CD4-positive, CD25-positive, alpha-beta regulatory T cell (primary cell): ENCODE measurements at regions not wholly inside any gene's neighbourhood (a gene's known extent, or its start where the extent isn't known, plus 50 kb on each side); places are given as distances from the start of the nearest gene placed in this dataset.

Experiments
- ATAC-seq, 2 donors: fragments of 150-1000 bp; cut with Tn5 transposase; one replicate each; pipeline ENCODE4 v1.10.0; 2021; ENCODE audit warnings: low read depth in 2 of 2, moderate number of reproducible peaks in 2 of 2, moderate library complexity in 1 of 2
- DNase-seq, 3 donors: peaks; one replicate each; pipeline versions ENCODE4 v3.0.0 to v3.0.0-alpha.2; 2012 to 2022; ENCODE audit warnings: mixed read lengths in 1 of 3
- H3K27ac ChIP-seq: one replicate; pipeline ENCODE4 v1.7.0; 2013; ENCODE audit warnings: mild to moderate bottlenecking, low read length; ENCODE audit not compliant: insufficient read depth, poor library complexity, severe bottlenecking
- H3K27me3 ChIP-seq: one replicate; pipeline ENCODE4 v1.7.0; 2013; ENCODE audit warnings: low read length; ENCODE audit not compliant: control insufficient read depth, insufficient read depth
- H3K36me3 ChIP-seq: one replicate; pipeline ENCODE4 v1.7.0; 2013; ENCODE audit warnings: mild to moderate bottlenecking, low read length, moderate library complexity; ENCODE audit not compliant: control insufficient read depth, insufficient read depth
- H3K4me1 ChIP-seq: 2 replicates; pipeline ENCODE4 v1.7.0; 2013; ENCODE audit warnings: mild to moderate bottlenecking, low read length; ENCODE audit not compliant: insufficient read depth, control insufficient read depth, poor library complexity, severe bottlenecking
- H3K4me3 ChIP-seq: one replicate; pipeline ENCODE4 v1.7.0; 2013; ENCODE audit warnings: low read depth, mild to moderate bottlenecking, low read length, moderate library complexity
- H3K9me3 ChIP-seq, 2 experiments: 1 replicate in 1 of 2; 2 replicates in 1 of 2; pipeline ENCODE4 v1.7.0; 2013; ENCODE audit warnings: low read length in 2 of 2, mild to moderate bottlenecking in 1 of 2, moderate library complexity in 1 of 2; ENCODE audit not compliant: control insufficient read depth in 2 of 2
- H3K27ac Mint-ChIP-seq, 3 donors: one replicate each; pipeline ENCODE4 v1.8.0; 2020 to 2022; ENCODE audit warnings: mild to moderate bottlenecking in 3 of 3, mixed read lengths in 3 of 3, moderate library complexity in 2 of 3
- H3K27me3 Mint-ChIP-seq: one replicate; pipeline ENCODE4 v1.8.0; 2022; ENCODE audit warnings: mild to moderate bottlenecking, mixed read lengths
- H3K36me3 Mint-ChIP-seq: one replicate; pipeline ENCODE4 v1.8.0; 2020; ENCODE audit warnings: mixed read lengths
- H3K4me1 Mint-ChIP-seq, 4 donors: one replicate each; pipeline ENCODE4 v1.8.0; 2020 to 2022; ENCODE audit warnings: mixed read lengths in 4 of 4, mild to moderate bottlenecking in 1 of 4
- H3K4me3 Mint-ChIP-seq, 4 donors: one replicate each; pipeline ENCODE4 v1.8.0; 2020 to 2022; ENCODE audit warnings: mild to moderate bottlenecking in 4 of 4, mixed read lengths in 4 of 4, moderate library complexity in 3 of 4
- H3K9me3 Mint-ChIP-seq, 7 donors: one replicate each; pipeline ENCODE4 v1.8.0; 2020 to 2022; ENCODE audit warnings: mixed read lengths in 7 of 7, mild to moderate bottlenecking in 3 of 7, moderate library complexity in 2 of 7

DNA sequence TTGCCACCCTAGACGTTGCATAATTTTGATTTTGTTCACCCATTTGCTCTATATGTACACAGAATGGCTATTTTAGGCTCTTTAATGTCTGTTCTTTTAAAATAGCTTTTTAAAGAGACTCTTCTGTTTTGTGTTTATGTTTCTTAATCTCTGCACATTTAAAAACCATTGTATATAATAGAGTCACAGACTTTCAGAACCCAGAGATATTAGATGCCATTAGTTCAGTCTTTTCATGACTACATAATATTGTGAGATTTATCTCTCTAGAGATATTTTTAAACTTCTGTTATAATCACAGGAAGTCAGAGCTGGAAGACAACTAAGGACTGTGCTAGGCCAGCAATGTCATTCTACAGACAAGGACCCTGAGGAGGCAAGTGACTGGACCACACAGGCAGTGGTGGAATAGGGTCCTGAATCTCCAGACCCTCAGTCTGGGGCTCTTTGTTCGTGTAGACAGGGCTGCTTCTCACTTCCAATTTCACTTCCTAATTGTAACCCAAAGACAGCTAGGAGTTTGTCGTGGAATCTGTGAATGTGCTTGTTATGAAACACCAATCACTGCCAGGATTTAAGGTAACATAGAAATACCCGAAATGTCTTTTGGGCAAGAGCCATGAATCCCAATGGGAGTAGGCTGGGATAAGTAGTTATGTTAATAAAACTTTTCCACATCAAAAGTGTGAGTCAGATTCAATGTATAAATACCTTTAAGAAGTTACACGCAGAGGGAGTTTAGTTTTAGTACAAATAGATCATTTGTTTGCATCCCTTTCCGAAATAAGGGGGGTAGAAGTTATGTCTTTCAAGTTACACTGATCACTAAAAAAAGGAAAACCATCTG is 165.2 kb upstream of the ROPN1 start:
- Histone ChIP-seq H3K27ac (no peak overlapping the region), H3K27me3 (peaks cover under 1% of the 10 kb centered on the region), H3K36me3 (no peaks in the 10 kb centered on the region), H3K4me3 (no peak overlapping the region), H3K9me3 (no peaks in the 10 kb centered on the region), H3K4me1 (no peaks in the 10 kb centered on the region)
- no peaks in the 10 kb centered on the region for H3K36me3 Mint-ChIP-seq
- no peaks in the 10 kb centered on the region for H3K4me1 Mint-ChIP-seq
- H3K27me3 Mint-ChIP-seq = peaks cover 8% of the 10 kb centered on the region
- no peak overlapping the region for H3K4me3 Mint-ChIP-seq
- ATAC-seq = no peak
- H3K9me3 Mint-ChIP-seq = peaks cover 0 to 5% (median 0%) of the 10 kb centered on the region in 7 donors
- no peak overlapping the region for H3K27ac Mint-ChIP-seq
- DNase-seq = no peak

DNA sequence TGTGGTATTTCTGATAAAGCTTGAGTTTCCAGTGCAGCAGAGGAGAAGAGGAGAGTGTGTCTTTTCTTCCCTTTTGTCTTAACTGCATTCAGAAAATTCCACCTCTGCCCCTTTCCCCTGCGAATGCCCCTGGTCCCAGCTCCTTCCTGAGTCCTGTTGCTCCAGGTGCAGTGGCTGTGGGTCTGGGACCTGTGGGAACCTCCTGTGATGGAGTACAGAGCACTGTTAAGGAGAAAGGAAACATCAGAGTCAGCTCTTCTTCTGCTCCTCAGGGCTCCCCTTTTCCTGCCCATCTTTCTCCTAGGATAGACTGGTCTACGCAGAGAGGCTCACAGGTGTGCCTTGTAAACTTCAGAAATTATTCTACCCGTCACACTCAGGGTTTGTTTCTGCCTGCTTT is 165.8 kb upstream of the ROPN1 start:
- Mint-ChIP-seq H3K4me3 (no peak overlapping the region), H3K27ac (no peak overlapping the region), H3K4me1 (no peaks in the 10 kb centered on the region), H3K9me3 (peaks cover 0 to 5% (median 0%) of the 10 kb centered on the region in 7 donors), H3K27me3 (peaks cover 8% of the 10 kb centered on the region), H3K36me3 (no peaks in the 10 kb centered on the region)
- Histone ChIP-seq H3K4me1 (no peaks in the 10 kb centered on the region), H3K27me3 (peaks cover 3% of the 10 kb centered on the region), H3K36me3 (no peaks in the 10 kb centered on the region), H3K27ac (no peak overlapping the region), H3K4me3 (no peak overlapping the region), H3K9me3 (no peaks in the 10 kb centered on the region)
- DNase-seq (no peak), ATAC-seq (no peak)

DNA sequence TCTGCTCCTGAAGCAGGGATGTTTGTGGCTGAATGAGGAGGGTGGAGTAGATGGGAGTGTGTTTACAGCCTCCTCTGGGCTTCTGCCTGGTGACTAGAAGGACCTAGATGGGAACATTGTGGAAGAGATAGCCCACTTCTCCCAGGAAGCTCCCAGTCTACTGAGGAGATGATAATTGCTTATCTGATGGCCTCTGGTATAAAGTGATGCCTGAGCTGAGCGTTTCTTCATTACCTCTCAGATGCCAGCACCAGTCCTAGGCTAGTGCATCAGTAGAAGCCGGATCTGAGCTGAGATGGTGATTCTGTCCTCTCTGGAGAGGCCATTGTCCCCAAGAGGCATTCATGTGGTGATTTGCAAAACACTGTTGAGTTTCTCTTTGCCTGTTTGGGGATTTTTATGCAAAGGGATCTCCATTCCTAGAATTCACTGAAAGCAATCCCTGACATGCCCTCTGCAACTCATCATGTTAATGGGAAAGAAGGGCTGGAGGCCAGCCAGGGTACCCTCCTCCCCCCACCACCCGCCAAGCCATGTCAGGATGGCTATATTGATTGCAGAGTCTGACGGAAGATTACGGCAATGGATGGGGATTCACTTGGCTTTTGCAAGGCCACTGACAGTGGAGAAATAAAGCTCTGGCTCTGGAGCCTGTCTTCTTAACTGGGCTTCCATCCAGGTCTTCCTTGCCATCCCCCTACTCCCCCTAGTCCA is 166.4 kb upstream of the ROPN1 start:
- no peak overlapping the region for H3K27ac Mint-ChIP-seq
- Histone ChIP-seq H3K4me3 (no peak overlapping the region), H3K27me3 (peaks cover 3% of the 10 kb centered on the region), H3K27ac (no peak overlapping the region), H3K4me1 (no peaks in the 10 kb centered on the region), H3K9me3 (no peaks in the 10 kb centered on the region), H3K36me3 (no peaks in the 10 kb centered on the region)
- H3K36me3 Mint-ChIP-seq = no peaks in the 10 kb centered on the region
- DNase-seq (no peak), ATAC-seq (no peak)
- H3K4me3 Mint-ChIP-seq = no peak overlapping the region
- H3K4me1 Mint-ChIP-seq = no peaks in the 10 kb centered on the region
- H3K27me3 Mint-ChIP-seq = peaks cover 8% of the 10 kb centered on the region
- peaks cover 0 to 5% (median 0%) of the 10 kb centered on the region in 7 donors for H3K9me3 Mint-ChIP-seq

DNA sequence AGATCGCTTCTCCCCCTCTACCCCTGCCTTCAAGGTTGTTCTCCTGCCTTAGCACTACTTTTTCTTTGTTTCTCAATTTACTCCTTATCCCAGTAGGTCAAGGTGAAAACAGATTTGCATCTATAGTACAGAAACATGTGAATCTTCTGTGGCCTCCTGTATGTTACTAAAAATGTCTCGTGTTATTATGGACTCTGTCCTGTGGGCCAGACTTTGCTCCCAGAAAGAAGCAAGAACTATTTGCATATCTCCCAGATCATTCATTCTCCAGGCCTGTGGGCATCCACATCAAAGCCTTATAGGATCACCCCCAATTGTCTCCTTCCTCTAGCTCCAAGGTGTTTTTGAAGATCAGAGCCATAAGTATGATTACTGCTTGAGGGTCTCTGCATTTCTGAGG is 169.5 kb upstream of the ROPN1 start:
- H3K9me3 ChIP-seq = no peaks in the 10 kb centered on the region
- Mint-ChIP-seq H3K4me3 (no peak overlapping the region), H3K27me3 (peaks cover 8% of the 10 kb centered on the region), H3K4me1 (no peaks in the 10 kb centered on the region), H3K9me3 (peaks cover 0 to 5% (median 0%) of the 10 kb centered on the region in 7 donors), H3K27ac (no peak overlapping the region), H3K36me3 (no peaks in the 10 kb centered on the region)
- H3K27ac ChIP-seq = no peak overlapping the region
- H3K4me1 ChIP-seq = no peaks in the 10 kb centered on the region
- H3K36me3 ChIP-seq = no peaks in the 10 kb centered on the region
- no peak for ATAC-seq
- no peak overlapping the region for H3K4me3 ChIP-seq
- no peak for DNase-seq
- peaks cover 3% of the 10 kb centered on the region for H3K27me3 ChIP-seq

DNA sequence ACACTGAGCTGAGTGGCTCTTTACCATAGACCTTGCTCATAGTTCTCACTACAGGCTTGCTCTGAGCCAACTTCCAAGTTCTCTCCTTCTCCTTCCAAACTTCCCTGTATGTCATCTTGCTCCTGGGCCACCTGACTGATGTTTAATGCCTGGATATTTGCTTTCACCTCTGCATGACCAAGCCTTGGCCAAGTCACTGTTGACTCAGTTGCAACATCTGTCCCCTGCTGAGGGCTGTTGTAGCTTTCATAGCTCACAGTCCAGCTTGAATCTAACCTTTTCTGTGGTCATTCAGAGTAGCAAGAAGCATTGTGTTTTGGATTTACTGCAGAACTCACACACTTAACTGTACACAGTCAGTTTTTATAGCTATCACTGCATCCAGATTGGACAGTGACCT is 171.8 kb upstream of the ROPN1 start:
- no peak overlapping the region for H3K4me3 ChIP-seq
- no peaks in the 10 kb centered on the region for H3K9me3 ChIP-seq
- no peak for ATAC-seq
- H3K27ac ChIP-seq = no peak overlapping the region
- H3K27me3 ChIP-seq = peaks cover 3% of the 10 kb centered on the region
- H3K36me3 Mint-ChIP-seq = no peaks in the 10 kb centered on the region
- H3K9me3 Mint-ChIP-seq = no peaks in the 10 kb centered on the region
- H3K4me1 Mint-ChIP-seq = no peaks in the 10 kb centered on the region
- no peaks in the 10 kb centered on the region for H3K4me1 ChIP-seq
- H3K4me3 Mint-ChIP-seq = no peak overlapping the region
- no peaks in the 10 kb centered on the region for H3K27me3 Mint-ChIP-seq
- no peaks in the 10 kb centered on the region for H3K36me3 ChIP-seq
- DNase-seq = no peak
- H3K27ac Mint-ChIP-seq = no peak overlapping the region

DNA sequence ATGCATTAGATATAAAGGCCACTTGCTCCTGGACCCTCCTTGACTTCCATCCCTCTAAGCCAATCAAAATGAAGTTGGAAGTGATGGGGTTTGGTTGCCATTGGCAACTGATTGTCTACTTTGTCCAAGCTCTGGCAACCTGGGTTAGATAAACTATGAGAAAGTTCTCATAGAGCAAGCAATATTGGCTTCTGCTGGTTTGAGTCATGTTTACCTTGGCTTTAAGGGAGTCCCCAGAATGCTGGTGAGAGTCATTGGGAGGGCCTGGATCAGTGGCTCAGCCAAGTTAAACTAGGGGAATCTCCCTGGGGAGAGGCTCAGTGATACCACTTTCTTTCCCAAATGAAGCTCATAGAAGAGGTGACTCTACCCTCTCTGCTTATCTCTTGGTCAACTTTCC is 176.3 kb upstream of the ROPN1 start:
- no peak for ATAC-seq
- no peaks in the 10 kb centered on the region for H3K27me3 ChIP-seq
- H3K4me1 Mint-ChIP-seq = no peaks in the 10 kb centered on the region
- no peak overlapping the region for H3K27ac ChIP-seq
- H3K36me3 ChIP-seq = no peaks in the 10 kb centered on the region
- H3K4me3 Mint-ChIP-seq = no peak overlapping the region
- DNase-seq = no peak
- no peaks in the 10 kb centered on the region for H3K4me1 ChIP-seq
- no peaks in the 10 kb centered on the region for H3K9me3 ChIP-seq
- no peak overlapping the region for H3K4me3 ChIP-seq
- no peaks in the 10 kb centered on the region for H3K36me3 Mint-ChIP-seq
- peaks cover 0 to 3% (median 0%) of the 10 kb centered on the region in 7 donors for H3K9me3 Mint-ChIP-seq
- no peak overlapping the region for H3K27ac Mint-ChIP-seq
- no peaks in the 10 kb centered on the region for H3K27me3 Mint-ChIP-seq

DNA sequence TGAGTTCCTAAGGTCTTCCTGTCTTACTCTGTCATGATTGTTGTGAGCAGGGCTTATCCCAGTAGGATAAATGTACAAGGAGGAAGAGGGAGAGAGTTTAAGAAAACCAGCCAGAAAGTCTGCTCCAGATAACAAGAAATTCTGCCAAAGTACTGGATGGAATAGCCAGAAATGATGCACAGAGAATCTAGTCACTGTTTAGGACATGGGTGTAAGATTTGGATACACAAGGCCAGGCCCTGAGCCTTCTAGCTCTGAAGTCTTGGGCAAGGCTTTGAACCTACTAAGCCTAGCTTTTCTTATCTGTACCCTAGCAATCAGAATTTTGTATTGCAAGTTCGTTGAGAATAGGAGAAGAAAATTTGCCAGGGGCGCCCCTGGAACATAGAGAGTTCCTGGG is 180.4 kb upstream of the ROPN1 start:
- Mint-ChIP-seq H3K9me3 (peaks cover 0 to 3% (median 0%) of the 10 kb centered on the region in 7 donors), H3K4me1 (no peaks in the 10 kb centered on the region), H3K36me3 (no peaks in the 10 kb centered on the region), H3K27me3 (no peaks in the 10 kb centered on the region), H3K27ac (no peak overlapping the region), H3K4me3 (no peak overlapping the region)
- H3K4me1 ChIP-seq = no peaks in the 10 kb centered on the region
- H3K36me3 ChIP-seq = no peaks in the 10 kb centered on the region
- no peaks in the 10 kb centered on the region for H3K27me3 ChIP-seq
- H3K27ac ChIP-seq = no peak overlapping the region
- ATAC-seq (no peak), DNase-seq (no peak)
- no peaks in the 10 kb centered on the region for H3K9me3 ChIP-seq
- no peak overlapping the region for H3K4me3 ChIP-seq

DNA sequence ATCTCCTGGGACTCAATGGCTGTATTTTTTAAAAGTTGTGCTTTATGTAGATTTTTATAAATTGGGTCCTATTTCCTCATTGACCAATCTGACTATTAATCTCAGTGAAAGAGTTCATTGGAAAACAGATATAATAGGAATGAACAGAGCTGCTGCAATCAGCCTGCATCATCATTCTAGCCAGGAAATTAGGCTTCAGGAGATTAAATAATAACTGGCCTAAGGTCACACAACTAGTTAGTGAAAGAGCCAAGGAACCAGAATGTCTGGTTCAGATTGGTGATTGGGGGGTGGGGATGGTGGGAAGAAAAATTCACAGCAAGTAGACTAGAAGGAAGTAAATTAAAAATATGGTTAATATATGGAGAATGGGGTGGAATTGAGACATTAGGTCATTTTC is 180.9 kb upstream of the ROPN1 start:
- DNase-seq = no peak
- no peak overlapping the region for H3K4me3 Mint-ChIP-seq
- Histone ChIP-seq H3K4me3 (no peak overlapping the region), H3K36me3 (no peaks in the 10 kb centered on the region), H3K9me3 (no peaks in the 10 kb centered on the region), H3K27ac (no peak overlapping the region), H3K27me3 (no peaks in the 10 kb centered on the region), H3K4me1 (no peaks in the 10 kb centered on the region)
- H3K27me3 Mint-ChIP-seq = no peaks in the 10 kb centered on the region
- H3K4me1 Mint-ChIP-seq = no peaks in the 10 kb centered on the region
- H3K36me3 Mint-ChIP-seq = no peaks in the 10 kb centered on the region
- no peak for ATAC-seq
- peaks cover 0 to 3% (median 0%) of the 10 kb centered on the region in 7 donors for H3K9me3 Mint-ChIP-seq
- H3K27ac Mint-ChIP-seq = no peak overlapping the region
